RCC 7860 (cell line): ENCODE measurements at regions not wholly inside any gene's neighbourhood (a gene's known extent, or its start where the extent isn't known, plus 50 kb on each side); places are given as distances from the start of the nearest gene placed in this dataset.
A peak's percentile ranks its signal among the peaks of the same experiment; 100 is the strongest.
"Not testable (repeated sequence)": the region's sequence is repeated elsewhere in the genome, so short reads cannot be mapped to it uniquely, and the experiment has no call there.

ENCODE experiments used
- DNase-seq: peaks from one replicate; pipeline ENCODE4 v3.0.0-alpha.2; 2015; ENCODE audit warnings: low spot score
- FAIRE-seq: peaks from 2 replicates; lab custom pipeline; 2012; peaks lifted over from hg19 to GRCh38; lab: Jason Lieb, UNC

GRCh38 chrY:14344648-14345333, 179.5 kb upstream of the NLGN4Y start:
- FAIRE-seq (peak; percentile 94), DNase-seq (peak; percentile 81)

DNA sequence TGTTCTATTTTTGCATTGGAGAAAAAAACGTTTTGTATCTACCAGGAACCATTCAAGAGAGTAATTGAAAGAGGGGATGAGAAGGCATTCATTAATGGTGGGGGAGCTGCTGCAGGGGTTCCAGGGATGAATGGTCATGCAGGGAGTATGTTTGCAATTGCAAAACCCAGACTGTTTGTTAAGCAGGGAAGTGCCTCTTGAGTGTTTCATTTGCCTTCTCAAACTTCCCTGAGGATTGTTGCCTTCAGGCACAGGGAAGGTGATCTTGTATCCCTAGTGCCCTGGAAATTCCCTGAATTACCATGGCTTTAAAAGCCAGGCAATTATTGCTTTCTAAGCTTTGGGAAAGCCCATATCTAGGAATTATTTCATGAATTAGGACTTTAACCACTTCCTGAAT, 172.7 kb upstream of the NLGN4Y start:
- no peak for DNase-seq
- peak; percentile 67 for FAIRE-seq

DNA sequence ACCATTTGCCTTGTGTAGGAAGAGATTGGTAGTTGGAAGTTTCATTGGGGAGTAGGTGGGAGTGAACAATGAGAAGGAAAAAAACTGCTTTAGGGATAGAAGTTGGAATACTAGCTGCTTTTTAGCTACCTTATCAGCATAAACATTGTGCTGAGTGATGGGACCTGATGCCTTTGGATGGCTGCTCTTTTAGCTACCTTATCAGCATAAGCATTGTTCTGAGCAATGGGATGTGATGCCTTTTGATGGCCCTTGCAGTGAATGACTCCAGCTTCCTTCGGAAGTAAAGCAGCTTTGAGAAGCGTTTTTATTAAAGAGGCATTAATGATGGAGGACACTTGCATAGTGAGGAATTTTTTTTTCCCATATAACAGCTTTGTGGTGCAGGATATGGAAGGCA, 168.2 kb upstream of the NLGN4Y start:
- no peak for DNase-seq
- FAIRE-seq, result no peak

- FAIRE-seq (no peak), DNase-seq (no peak)
Measured at GRCh38 chrY:14360748-14361500, 163.4 kb upstream of the NLGN4Y start.

DNA sequence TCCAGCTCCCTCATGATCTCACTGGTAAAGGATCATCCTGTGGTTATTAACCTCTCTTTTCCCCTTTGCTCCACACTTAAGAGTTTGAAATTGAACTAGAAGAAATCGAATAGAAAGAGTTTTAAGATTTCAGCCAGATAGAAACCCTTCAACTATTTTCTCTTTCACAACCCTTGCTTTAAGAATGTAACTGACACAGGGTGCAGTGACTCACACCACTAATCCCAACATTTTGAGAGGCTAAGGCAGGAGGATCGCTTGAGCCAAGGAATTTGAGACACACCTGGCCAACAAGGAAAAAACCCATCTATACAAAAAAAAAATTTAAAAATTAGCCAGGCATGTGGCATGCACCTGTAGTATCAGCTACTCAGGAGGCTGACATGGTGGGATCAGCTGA, 150.7 kb upstream of the NLGN4Y start:
- FAIRE-seq (peak; percentile 73), DNase-seq (no peak)

DNA sequence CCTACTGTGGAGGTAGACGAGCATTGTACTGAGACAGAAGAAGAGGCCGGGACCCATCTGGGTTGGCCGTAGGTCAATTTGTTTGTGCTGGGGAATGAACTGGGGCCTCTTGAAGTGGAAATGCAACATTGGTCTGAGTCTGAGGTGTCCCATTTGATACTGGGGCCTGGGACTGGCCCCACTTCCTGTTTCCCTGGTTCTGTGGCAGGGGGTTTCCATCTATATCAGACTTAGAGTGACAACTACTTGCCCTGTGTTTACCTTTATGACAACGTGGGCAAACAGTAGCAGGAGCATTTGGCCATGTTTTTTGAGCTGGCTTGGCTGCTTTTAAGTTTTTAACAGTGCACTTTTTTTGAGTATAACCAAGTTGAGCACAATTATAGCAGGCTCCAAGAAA, 146.1 kb upstream of the NLGN4Y start:
- DNase-seq (no peak), FAIRE-seq (no peak)

DNA sequence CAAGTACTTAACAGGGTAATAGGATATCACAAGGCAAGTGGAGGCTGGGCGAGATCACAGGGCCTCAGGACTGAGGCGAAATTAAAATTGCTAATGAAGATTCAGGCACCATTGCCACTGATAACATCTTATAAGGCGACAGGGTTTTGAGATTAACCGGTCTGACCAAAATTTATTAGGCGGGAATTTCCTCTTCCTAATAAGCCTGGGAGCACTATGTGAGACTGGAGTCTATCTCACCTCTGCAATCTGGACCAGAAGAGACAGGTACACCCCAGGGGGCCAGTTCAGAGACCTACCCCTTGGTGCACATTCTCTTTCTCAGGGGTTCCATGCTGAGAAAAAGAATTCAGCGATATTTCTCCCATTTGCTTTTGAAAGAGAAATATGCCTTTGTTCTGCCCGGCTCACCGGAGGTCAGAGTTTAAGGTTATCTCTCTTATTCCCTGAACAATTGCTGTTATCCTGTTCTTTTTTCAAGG, 113.7 kb upstream of the NLGN4Y start:
- not testable (repeated sequence) for FAIRE-seq, DNase-seq

DNA sequence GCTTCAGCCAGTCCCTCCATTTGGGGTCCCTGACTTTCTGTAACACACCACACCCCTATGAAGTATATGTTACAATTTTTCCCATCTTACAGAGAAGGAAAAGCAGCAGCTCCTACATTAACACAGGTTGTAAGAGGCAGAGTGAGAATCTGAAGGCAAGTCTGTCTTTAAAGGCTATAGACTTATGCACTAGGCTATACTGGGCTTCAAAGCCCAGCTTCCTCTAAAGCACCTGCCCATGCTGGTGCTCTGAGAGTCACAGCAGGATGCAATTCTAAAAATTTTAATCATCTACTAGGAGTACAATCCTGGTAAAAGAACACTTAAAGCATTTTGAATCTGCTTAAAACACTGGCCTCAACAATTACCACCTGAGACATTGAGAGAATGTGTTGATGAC, 113.0 kb upstream of the NLGN4Y start:
- FAIRE-seq (no peak), DNase-seq (no peak)

- DNase-seq, result no peak
- no peak for FAIRE-seq
Measured at GRCh38 chrY:14436546-14436945, 87.8 kb upstream of the NLGN4Y start.

GRCh38 chrY:14437626-14438025, 86.7 kb upstream of the NLGN4Y start:
- no peak for DNase-seq
- FAIRE-seq, result no peak

- DNase-seq (no peak), FAIRE-seq (no peak)
Measured at GRCh38 chrY:14438395-14438794, 85.9 kb upstream of the NLGN4Y start.

GRCh38 chrY:14444550-14444949, 79.8 kb upstream of the NLGN4Y start:
- FAIRE-seq, result no peak
- DNase-seq, result no peak

- FAIRE-seq, result no peak
- no peak for DNase-seq
Measured at GRCh38 chrY:14468151-14468683, 56.1 kb upstream of the NLGN4Y start.

- FAIRE-seq (no peak), DNase-seq (no peak)
Measured at GRCh38 chrY:14472421-14472820, 51.9 kb upstream of the NLGN4Y start.

GRCh38 chrY:14473320-14473719, 51.0 kb upstream of the NLGN4Y start:
- no peak for DNase-seq
- no peak for FAIRE-seq
